Middle frontal gyrus (tissue), 1 donor: ENCODE measurements at regions not wholly inside any gene's neighbourhood (a gene's known extent, or its start where the extent isn't known, plus 50 kb on each side); places are given as distances from the start of the nearest gene placed in this dataset.

Experiments used
- DNase-seq: peaks from one replicate; pipeline ENCODE4 v3.0.0-alpha.2; 2015; ENCODE audit warnings: low spot score; ENCODE audit errors: extremely low spot score

DNA sequence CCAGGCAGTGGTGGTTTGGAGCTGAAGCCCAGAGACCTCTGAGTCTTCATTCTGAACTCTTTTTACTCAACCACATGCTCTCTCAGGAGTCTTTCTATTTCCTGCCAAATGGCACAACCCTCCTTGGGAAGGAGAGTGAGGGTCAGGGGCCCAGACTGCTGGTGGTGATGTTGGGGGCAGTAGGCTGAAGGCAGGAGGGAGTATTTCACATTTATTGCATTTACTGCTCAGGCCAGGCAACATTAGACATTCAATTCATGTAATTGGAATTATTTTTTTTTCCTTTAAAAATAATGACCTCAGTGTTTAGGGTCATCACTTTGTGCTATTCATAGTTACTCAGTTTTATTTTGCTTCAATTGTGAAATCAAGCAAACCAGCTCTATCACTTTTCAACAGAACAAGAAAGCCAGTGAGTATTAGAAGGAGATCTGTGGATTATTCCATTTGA, 311.3 kb upstream of the NT5C1B start:
- no peak for DNase-seq

- DNase-seq, result no peak
Observed at GRCh38 chr2:18899725-18900124, 310.4 kb upstream of the NT5C1B start.

GRCh38 chr2:18898271-18898670, 308.9 kb upstream of the NT5C1B start:
- no peak for DNase-seq

DNA sequence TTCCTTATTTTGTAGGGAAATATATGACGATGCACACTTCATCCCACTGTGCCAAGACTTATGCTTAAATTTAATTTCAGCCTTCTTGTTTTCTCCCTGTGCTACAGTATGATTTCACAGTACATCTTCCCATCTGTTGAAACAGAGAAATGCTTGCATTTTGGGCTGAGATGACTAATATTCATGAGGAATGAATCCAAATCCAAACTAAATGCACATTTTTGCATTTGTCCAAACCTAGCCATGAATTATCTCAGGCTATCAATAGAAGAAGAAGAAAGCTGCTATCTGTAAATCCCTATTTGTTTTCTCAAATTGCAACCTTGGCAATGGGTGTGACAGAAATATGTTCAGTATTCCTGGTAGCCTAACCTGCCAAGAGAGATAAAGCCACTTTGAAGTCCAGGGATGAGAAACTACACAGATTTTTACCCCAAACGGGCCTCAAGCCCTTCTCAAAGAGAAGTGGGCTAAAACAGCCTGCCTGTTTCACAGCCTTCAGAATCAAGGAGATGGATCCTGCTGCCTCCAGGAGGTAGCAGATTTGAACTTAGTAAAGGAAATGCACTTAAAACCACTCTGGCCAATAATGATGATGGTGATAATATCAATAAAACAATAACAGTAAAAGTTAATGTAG, 306.9 kb upstream of the NT5C1B start:
- DNase-seq, result peak; percentile 50

- DNase-seq, result no peak
Observed at GRCh38 chr2:18891600-18892345, 302.4 kb upstream of the NT5C1B start.

GRCh38 chr2:18889565-18890332, 300.4 kb upstream of the NT5C1B start:
- peak; percentile 62 for DNase-seq

DNA sequence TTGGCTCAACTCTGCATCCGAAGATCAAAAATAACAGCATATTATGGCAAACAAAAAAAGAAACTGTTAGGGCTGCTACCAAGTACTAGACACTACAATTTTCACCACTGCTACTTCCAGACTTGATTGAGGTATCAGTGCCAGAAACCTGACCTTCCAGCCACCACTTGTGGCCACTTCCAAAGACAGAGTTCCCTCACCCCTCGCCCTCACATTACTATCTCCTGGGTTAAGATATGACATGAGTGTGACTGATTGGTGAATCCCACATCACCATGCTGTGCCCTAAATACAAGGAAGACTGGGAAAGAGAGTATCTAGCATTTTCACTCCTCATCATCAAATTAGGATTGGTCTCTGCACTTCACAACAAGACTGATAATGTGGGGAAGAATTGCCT, 296.1 kb upstream of the NT5C1B start:
- no peak for DNase-seq

GRCh38 chr2:18883616-18884456, 294.5 kb upstream of the NT5C1B start:
- no peak for DNase-seq

DNA sequence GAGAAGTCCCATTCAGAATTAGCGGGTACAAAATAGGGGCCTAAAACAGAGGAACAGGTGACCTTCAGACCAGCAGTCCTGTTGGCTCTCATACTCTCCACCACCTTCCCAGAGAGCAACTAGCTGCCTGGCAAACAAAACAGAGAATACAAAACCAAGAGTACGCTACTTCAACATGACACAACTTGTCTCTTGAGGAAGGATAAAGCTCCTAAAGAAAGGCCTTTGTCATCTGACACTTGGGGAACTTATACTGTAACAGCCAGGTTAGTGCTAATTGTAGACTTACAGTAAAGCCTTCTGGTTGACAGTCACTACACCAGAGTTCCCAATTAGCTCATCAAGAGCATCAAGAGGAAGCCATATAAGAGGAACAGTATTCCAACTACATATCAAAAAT, 282.1 kb upstream of the NT5C1B start:
- no peak for DNase-seq

GRCh38 chr2:18870307-18870706, 280.9 kb upstream of the NT5C1B start:
- no peak for DNase-seq

DNA sequence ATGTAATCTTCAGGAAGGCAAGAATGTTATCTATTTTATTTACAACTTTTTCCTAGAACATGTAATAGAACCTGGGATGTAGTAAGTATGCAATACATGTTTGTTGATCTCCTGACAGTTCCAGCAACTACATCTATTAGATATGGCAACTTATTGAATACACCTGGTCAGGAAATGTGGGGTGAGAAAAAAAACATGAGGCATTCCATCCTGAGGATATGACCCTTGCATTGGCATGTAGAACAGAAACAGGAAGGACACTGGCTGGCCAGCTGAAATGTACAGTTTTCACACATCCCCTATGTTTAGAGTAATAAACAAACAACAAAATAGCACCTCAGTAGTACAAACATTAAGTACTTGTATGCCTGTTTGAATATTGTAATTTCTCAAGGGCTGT, 272.6 kb upstream of the NT5C1B start:
- DNase-seq, result no peak

DNA sequence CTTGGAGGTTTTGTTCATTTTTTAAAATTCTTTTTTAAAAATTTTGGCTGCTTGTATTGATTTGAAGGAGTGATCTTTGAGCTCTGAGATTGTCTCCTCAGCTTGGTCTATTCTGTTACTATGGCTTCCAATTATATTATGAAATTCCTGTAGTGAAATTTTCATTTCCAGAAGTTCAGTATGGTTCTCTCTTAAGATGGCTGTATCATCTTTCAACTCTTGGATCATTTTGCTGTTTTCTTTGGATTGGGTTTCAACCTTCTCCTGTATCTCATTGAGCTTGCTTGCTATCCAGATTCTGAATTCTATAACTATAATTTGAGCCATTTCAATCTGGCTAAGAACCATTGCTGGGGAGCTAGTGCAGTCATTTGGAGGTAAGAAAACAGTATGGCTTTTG, 270.8 kb upstream of the NT5C1B start:
- no peak for DNase-seq

DNA sequence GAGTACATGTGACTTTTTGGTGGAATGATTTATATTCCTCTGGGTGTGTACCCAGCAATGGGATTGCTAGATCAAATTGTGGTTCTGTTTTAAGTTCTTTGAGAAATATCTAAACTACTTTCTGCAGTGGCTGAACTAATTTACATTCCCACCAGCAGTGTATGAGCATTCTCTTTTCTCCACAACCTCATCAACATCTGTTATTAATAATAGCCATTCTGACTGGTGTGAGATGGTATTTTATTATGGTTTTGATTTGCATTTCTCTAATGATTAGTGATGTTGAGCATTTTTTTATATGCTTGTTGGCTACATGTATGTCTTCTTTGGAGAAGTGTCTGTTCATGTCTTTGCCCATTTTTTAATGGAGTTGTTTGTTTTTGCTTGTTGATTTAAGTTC, 267.4 kb upstream of the NT5C1B start:
- DNase-seq, result no peak

- DNase-seq, result no peak
Observed at GRCh38 chr2:18855027-18855426, 265.7 kb upstream of the NT5C1B start.

GRCh38 chr2:18849841-18850578, 260.6 kb upstream of the NT5C1B start:
- DNase-seq, result no peak

- no peak for DNase-seq
Observed at GRCh38 chr2:18848646-18849045, 259.3 kb upstream of the NT5C1B start.

- no peak for DNase-seq
Observed at GRCh38 chr2:18845854-18846445, 256.6 kb upstream of the NT5C1B start.

GRCh38 chr2:18842836-18843235, 253.5 kb upstream of the NT5C1B start:
- no peak for DNase-seq

DNA sequence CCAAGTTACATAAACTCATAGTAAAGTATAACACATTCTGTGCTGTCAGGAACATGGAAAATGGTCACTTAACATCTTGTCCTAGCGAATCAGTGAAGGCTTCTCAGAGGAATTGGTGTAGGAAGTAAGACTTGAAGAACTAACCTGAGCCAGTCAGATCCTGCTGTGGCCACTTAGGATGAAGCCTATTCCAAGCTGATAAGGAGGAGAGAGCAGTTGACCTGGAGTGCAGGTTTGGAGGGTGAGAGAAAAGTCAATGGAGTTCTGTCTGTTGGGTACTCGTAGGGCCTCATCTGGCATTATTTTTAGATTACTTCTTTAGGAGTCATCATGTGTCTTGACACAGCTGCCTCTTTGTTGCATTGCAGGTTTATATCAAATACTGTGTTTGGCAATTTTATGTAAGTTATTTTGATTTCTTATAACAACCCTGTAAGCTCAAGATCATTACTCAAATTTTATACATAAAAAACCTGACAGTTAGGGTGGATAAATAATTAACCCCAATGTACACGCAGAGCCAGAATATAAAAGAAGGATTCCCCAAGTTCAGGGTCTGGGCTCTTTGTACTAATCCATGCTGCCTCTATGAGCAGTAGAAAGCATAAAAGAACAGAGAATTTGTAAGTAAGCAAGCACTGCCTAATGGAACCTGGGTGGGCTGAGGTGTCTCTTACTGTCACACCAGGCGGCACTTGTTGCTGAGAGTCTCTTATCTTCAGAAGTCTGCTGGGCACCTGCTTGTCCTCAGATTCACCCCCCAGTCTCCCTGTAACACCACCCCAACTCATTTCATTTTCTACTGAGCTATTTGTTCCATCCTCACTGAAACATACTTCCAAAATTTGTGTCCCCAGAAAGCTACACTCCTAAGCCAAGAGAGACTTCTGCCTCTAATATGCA, 252.1 kb upstream of the NT5C1B start:
- DNase-seq, result no peak
